ENCODE measurements at regions not wholly inside any gene's neighbourhood (a gene's known extent, or its start where the extent isn't known, plus 50 kb on each side); places are given as distances from the start of the nearest gene placed in this dataset.

DNA sequence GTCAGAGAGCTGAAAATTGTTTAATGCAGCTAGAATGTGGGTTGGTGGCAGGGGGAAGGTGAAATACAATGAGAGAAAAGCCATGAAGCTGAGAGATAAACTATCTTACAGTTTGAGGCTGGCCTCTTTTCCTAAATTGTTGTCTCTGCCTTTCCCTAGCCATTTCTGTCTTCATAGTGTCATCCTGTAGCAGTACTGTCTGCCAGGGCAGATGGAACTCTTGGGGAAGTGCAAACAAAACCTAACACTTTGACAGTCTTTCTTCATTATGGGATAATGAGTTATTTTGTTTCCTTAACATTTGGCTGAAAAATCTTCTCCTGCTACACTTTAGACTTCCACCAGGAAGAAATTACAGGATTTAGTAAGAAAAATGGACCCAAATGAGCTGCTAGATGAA is 197.8 kb upstream of the ARX start:
- TF ChIP-seq, protein P1, sequence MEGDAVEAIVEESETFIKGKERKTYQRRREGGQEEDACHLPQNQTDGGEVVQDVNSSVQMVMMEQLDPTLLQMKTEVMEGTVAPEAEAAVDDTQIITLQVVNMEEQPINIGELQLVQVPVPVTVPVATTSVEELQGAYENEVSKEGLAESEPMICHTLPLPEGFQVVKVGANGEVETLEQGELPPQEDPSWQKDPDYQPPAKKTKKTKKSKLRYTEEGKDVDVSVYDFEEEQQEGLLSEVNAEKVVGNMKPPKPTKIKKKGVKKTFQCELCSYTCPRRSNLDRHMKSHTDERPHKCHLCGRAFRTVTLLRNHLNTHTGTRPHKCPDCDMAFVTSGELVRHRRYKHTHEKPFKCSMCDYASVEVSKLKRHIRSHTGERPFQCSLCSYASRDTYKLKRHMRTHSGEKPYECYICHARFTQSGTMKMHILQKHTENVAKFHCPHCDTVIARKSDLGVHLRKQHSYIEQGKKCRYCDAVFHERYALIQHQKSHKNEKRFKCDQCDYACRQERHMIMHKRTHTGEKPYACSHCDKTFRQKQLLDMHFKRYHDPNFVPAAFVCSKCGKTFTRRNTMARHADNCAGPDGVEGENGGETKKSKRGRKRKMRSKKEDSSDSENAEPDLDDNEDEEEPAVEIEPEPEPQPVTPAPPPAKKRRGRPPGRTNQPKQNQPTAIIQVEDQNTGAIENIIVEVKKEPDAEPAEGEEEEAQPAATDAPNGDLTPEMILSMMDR (IDR thresholded peaks at IDR 0.05): no peak
- TF ChIP-seq POLR2A (IDR thresholded peaks at IDR 0.05) (no peak), POLR2AphosphoS5 (IDR thresholded peaks at IDR 0.05; ENCODE audit: insufficient read depth in 1 of 2, low read depth in 1 of 2) (no peak)
- intact Hi-C loops (cut with DNase I): no loop called here
- DNase-seq (ENCODE audit: extremely low spot score in 2 of 2): no peak
- H3K4me3 ChIP-seq: no peak overlapping the region
- H3K27ac ChIP-seq: no peak overlapping the region
- no peaks in the 10 kb centered on the region for H3K27me3 ChIP-seq
- no peaks in the 10 kb centered on the region for H3K4me1 ChIP-seq
- no peaks in the 10 kb centered on the region for H3K9me3 ChIP-seq
- H3K36me3 ChIP-seq: no peaks in the 10 kb centered on the region

DNA sequence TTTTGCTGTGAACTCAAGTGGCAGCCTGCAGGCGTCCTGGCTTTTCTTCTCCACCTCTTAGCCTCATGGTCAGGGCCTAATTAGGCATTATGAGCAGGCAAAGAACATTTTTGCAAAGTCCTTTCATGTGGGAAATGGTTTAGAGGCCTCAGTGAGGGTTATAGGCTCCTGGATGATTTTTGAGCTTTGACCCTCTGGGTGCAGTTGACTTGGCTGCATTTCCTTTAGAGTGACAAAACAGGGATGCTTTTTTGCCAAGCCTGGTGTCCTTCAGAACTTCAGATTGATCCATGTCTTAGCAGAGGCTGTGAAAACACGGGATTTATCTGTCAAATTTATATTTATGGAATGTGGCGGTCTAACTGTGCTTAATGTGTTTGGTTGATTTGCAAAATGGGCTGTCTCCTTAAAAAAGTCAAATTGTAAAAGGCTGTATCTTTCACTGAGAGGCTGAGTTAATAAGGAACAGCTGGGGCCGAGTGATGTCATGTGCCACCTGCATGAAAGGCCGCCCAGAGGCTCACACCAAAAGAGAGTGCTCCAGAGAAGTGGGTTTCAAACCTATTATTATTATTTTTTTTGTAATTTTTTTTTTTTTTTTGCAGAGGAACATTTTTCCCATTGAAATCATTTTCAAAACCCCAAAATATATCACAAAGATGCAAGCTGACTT is 192.2 kb upstream of the ARX start:
- intact Hi-C loops (cut with DNase I): no loop called here
- DNase-seq (ENCODE audit: extremely low spot score in 2 of 2): no peak
- no peaks in the 10 kb centered on the region for H3K36me3 ChIP-seq
- no peaks in the 10 kb centered on the region for H3K9me3 ChIP-seq
- H3K27ac ChIP-seq: no peak overlapping the region
- no peak overlapping the region for H3K4me3 ChIP-seq
- TF ChIP-seq POLR2A (IDR thresholded peaks at IDR 0.05) (no peak), POLR2AphosphoS5 (IDR thresholded peaks at IDR 0.05; ENCODE audit: insufficient read depth in 1 of 2, low read depth in 1 of 2) (no peak)
- TF ChIP-seq, protein P1 (IDR thresholded peaks at IDR 0.05): no peak
- H3K27me3 ChIP-seq: no peaks in the 10 kb centered on the region
- no peaks in the 10 kb centered on the region for H3K4me1 ChIP-seq

DNA sequence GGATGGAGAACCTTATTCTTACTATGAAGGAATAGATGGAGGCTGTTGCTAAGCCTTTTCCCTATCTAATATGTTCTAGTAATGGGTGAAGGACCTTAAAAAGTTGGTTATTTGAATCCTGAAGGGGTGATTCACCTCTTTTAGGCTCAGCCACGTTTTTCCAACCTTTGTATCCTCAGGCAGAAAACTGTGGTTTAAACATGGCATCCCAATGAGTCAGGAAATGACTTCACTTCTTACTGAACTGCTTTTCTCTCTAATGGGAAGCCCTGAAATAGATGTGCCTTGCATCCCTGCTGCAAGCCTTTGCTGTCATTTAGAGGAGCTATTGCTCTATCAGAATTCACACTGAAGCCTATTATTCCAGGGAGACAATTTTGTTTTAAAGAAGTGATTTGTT is 191.0 kb upstream of the ARX start:
- Histone ChIP-seq H3K9me3 (no peaks in the 10 kb centered on the region), H3K4me1 (no peaks in the 10 kb centered on the region), H3K27me3 (no peaks in the 10 kb centered on the region), H3K4me3 (no peak overlapping the region), H3K27ac (no peak overlapping the region), H3K36me3 (no peaks in the 10 kb centered on the region)
- TF ChIP-seq POLR2A (IDR thresholded peaks at IDR 0.05) (no peak), POLR2AphosphoS5 (IDR thresholded peaks at IDR 0.05; ENCODE audit: insufficient read depth in 1 of 2, low read depth in 1 of 2) (no peak)
- TF ChIP-seq, protein P1 (IDR thresholded peaks at IDR 0.05): no peak
- intact Hi-C loops (cut with DNase I): no loop called here
- DNase-seq (ENCODE audit: extremely low spot score in 2 of 2): no peak

DNA sequence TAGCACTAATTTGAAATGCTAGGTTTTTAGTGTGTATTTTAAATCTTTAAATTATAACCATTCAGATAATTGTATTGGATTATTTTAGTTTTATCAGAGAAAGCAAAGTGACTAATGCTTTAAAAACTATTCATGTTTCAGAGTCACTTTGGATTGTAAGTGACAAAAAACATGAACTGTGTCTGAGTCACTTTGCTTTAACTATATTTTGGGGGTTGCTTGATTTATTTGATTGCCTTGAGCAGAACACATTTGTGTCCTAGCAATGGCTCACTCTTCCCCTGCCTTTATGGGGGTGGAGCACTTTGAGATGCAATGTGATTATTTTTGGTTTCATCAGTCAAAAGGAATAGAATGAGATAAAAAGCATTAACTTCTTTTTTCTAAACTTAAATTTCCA is 188.4 kb upstream of the ARX start:
- no peak for TF ChIP-seq POLR2A (IDR thresholded peaks at IDR 0.05)
- TF ChIP-seq POLR2AphosphoS5 (IDR thresholded peaks at IDR 0.05; ENCODE audit: insufficient read depth in 1 of 2, low read depth in 1 of 2): no peak
- TF ChIP-seq, protein P1 (IDR thresholded peaks at IDR 0.05): no peak
- intact Hi-C loops (cut with DNase I): no loop called here
- Histone ChIP-seq H3K4me1 (no peaks in the 10 kb centered on the region), H3K4me3 (no peak overlapping the region), H3K27me3 (no peaks in the 10 kb centered on the region), H3K27ac (no peak overlapping the region), H3K9me3 (no peaks in the 10 kb centered on the region), H3K36me3 (no peaks in the 10 kb centered on the region)
- DNase-seq (ENCODE audit: extremely low spot score in 2 of 2): no peak

DNA sequence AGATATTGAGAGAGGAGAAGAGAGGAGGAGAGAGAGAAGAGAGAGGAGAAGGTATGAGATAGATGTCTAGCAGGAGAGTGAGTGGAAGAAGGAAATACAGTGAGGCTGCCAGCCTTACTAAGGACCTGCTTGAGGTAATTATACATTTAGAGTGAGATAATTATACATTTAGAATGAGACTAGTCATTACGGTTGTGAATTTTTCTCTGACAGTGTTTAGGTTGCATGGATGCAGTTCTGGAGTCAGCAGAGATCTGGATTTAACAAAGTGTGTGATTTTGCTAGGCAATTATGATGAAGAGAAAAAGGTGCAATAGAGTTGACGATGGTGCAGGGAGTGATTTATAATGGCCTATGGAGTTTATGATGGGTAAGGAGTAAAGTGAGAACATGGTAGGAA is 187.1 kb upstream of the ARX start:
- H3K4me1 ChIP-seq: no peaks in the 10 kb centered on the region
- H3K9me3 ChIP-seq: no peaks in the 10 kb centered on the region
- intact Hi-C loops (cut with DNase I): no loop called here
- H3K36me3 ChIP-seq: no peaks in the 10 kb centered on the region
- H3K27ac ChIP-seq: no peak overlapping the region
- TF ChIP-seq, protein P1 (IDR thresholded peaks at IDR 0.05): no peak
- TF ChIP-seq POLR2A (IDR thresholded peaks at IDR 0.05) (no peak), POLR2AphosphoS5 (IDR thresholded peaks at IDR 0.05; ENCODE audit: insufficient read depth in 1 of 2, low read depth in 1 of 2) (no peak)
- H3K4me3 ChIP-seq: no peak overlapping the region
- no peak for DNase-seq (ENCODE audit: extremely low spot score in 2 of 2)
- no peaks in the 10 kb centered on the region for H3K27me3 ChIP-seq

Data from vagina (tissue), 2 donors.